PC-3 (cell line): ENCODE measurements at regions not wholly inside any gene's neighbourhood (a gene's known extent, or its start where the extent isn't known, plus 50 kb on each side); places are given as distances from the start of the nearest gene placed in this dataset.

Experiments
- ATAC-seq: fragments of 200-7000 bp; cut with Tn5 transposase; 2 replicates; pipeline ENCODE4 v1.9.1; 2020; ENCODE audit warnings: mild to moderate bottlenecking, moderate library complexity
- BruUV-seq: library from RNA; stranded (reverse); fragments of 400-500 nt; replicated peaks from 2 replicates; lab custom pipeline; 2021; lab: Mats Ljungman, UMichigan
- CTCF ChIA-PET: fragments of 300-600 bp; sonication (Branson Sonifier 250); formaldehyde crosslinking; loops from one replicate; lab custom pipeline; 2022; ENCODE audit warnings: antibody characterized with exemption; lab: Charles Lee
- POLR2A ChIA-PET: fragments of 300-600 bp; sonication (Branson Sonifier 250); formaldehyde crosslinking; loops from one replicate; lab custom pipeline; 2022; ENCODE audit warnings: antibody characterized with exemption; ENCODE audit not compliant: unreplicated experiment; lab: Charles Lee
- DNase-seq: peaks from one replicate; pipeline ENCODE4 v3.0.0-alpha.2; 2015
- H2AFZ ChIP-seq: fragments of 300-600 bp; sonication (generic); 2 replicates; pipeline ENCODE4 v1.6.0; 2016; ENCODE audit warnings: antibody characterized with exemption, low read length
- H3F3A ChIP-seq: fragments of 300-600 bp; sonication (generic); one replicate; pipeline ENCODE4 v1.6.0; 2017; ENCODE audit warnings: antibody characterized with exemption, low read length, control low read depth, mild to moderate bottlenecking; ENCODE audit not compliant: unreplicated experiment
- H3K27ac ChIP-seq: fragments of 300-600 bp; sonication (generic); 2 replicates; pipeline ENCODE4 v1.5.1; 2016; ENCODE audit warnings: mild to moderate bottlenecking, low read length
- H3K27me3 ChIP-seq: fragments of 300-600 bp; sonication (generic); 2 replicates; pipeline ENCODE4 v1.6.1; 2016; ENCODE audit warnings: low read length, mixed read lengths
- H3K36me3 ChIP-seq: fragments of 300-600 bp; sonication (generic); 2 replicates; pipeline ENCODE4 v1.6.1; 2016; ENCODE audit warnings: low read depth, mixed run types, low read length, mixed read lengths
- H3K4me1 ChIP-seq: fragments of 300-600 bp; sonication (generic); 2 replicates; pipeline ENCODE4 v1.5.1; 2016; ENCODE audit warnings: low read length; ENCODE audit not compliant: insufficient read depth
- H3K4me2 ChIP-seq: fragments of 300-600 bp; sonication (generic); 2 replicates; pipeline ENCODE4 v1.6.0; 2016; ENCODE audit warnings: low read length
- H3K4me3 ChIP-seq: fragments of 300-600 bp; sonication (generic); 2 replicates; pipeline ENCODE4 v1.5.1; 2016; ENCODE audit warnings: mild to moderate bottlenecking, low read length, mixed read lengths
- H3K79me2 ChIP-seq: fragments of 300-600 bp; sonication (generic); 2 replicates; pipeline ENCODE4 v1.6.1; 2017; ENCODE audit warnings: low read length, mixed read lengths
- H3K9ac ChIP-seq: fragments of 300-600 bp; sonication (generic); 2 replicates; pipeline ENCODE4 v1.6.0; 2016; ENCODE audit warnings: mild to moderate bottlenecking, low read length
- H3K9me2 ChIP-seq: fragments of 300-600 bp; sonication (generic); replicated peaks from 2 replicates; pipeline ENCODE4 v1.6.1; 2016; ENCODE audit warnings: mixed run types, low read length, mixed read lengths
- H3K9me3 ChIP-seq: fragments of 300-600 bp; sonication (generic); 2 replicates; pipeline ENCODE4 v1.6.1; 2016; ENCODE audit warnings: low read length, mixed read lengths
- H4K20me1 ChIP-seq: fragments of 300-600 bp; sonication (generic); 2 replicates; pipeline ENCODE4 v1.6.1; 2016; ENCODE audit warnings: low read length, mixed read lengths
- EZH2 ChIP-seq: fragments of 300-600 bp; sonication (generic); IDR thresholded peaks from one replicate; pipeline ENCODE4 v1.6.1; 2017; ENCODE audit warnings: antibody characterized with exemption, mild to moderate bottlenecking, low read length; ENCODE audit not compliant: unreplicated experiment
- EZH2phosphoT487 ChIP-seq: fragments of 300-600 bp; sonication (generic); IDR thresholded peaks from 2 replicates; pipeline ENCODE4 v1.6.1; 2018; ENCODE audit warnings: mild to moderate bottlenecking, antibody characterized with exemption, low read length, borderline replicate concordance
- intact Hi-C: fragments of 100-400 bp; cut with micrococcal nuclease; formaldehyde crosslinking; loops from 2 replicates; pipeline ENCODE4 v1.9.0; 2023
- TF ChIP-seq, protein P1 (sequence below): fragments of 300-600 bp; sonication (generic); conservative IDR thresholded peaks from 2 replicates; pipeline ENCODE4 v1.5.1; 2017; ENCODE audit warnings: antibody characterized with exemption, low read depth, mild to moderate bottlenecking, low read length

DNA sequence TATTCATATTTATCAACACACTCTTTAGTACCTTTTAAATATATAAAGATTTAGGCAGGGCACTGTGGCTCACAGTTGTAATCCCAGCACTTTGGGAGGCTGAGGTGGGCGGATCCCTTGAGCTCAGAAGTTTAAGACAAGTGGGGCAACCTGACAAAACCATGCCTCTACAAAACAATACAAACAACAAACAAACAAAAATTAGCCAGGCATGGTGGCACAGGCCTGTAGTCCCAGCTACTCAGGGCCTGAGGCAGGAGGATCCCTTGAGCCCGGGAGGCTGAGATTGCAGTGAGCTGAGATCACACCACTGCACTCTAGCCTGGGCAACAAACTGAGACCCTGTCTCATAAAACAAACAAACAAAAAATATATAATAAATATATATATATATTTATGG, 1748.3 kb upstream of the PCDH20 start:
- ATAC-seq = no peak
- H2AFZ ChIP-seq = no peak overlapping the region

DNA sequence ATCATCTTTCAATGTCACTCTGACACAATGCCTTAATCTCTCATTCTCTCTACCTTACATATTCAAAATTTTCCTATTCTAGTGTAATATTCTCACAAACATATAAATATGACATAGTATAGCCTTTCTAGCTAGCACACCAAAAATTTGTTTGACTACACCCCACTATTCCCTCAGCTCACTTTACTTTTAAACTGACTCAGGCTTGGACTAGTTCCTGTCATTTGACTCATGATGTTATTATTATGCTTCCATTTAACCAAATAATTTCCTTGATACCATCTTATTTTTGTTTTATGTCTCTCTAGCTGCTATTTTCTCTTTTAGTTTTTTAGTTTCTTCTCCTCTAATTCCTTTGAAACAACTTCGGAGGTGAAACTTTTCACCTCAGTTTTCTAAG, 1745.6 kb upstream of the PCDH20 start:
- no peaks in the 10 kb centered on the region for H3K9me2 ChIP-seq
- ChIA-PET POLR2A (no interaction called here), CTCF (no interaction called here)
- H3K9ac ChIP-seq = no peak overlapping the region
- no peaks in the 10 kb centered on the region for H3K4me1 ChIP-seq
- H3K27ac ChIP-seq = no peak overlapping the region
- ATAC-seq = peak; percentile 42
- H2AFZ ChIP-seq = no peak overlapping the region
- no peaks in the 10 kb centered on the region for H3K9me3 ChIP-seq
- intact Hi-C loops = no loop called here
- BruUV-seq = no TSS peak
- no peaks in the 10 kb centered on the region for H3K27me3 ChIP-seq
- DNase-seq = no peak
- no peaks in the 10 kb centered on the region for H3F3A ChIP-seq
- no peak overlapping the region for H3K4me3 ChIP-seq
- H3K79me2 ChIP-seq = no peaks in the 10 kb centered on the region
- H4K20me1 ChIP-seq = no peaks in the 10 kb centered on the region
- H3K36me3 ChIP-seq = no peaks in the 10 kb centered on the region
- TF ChIP-seq, protein P1, sequence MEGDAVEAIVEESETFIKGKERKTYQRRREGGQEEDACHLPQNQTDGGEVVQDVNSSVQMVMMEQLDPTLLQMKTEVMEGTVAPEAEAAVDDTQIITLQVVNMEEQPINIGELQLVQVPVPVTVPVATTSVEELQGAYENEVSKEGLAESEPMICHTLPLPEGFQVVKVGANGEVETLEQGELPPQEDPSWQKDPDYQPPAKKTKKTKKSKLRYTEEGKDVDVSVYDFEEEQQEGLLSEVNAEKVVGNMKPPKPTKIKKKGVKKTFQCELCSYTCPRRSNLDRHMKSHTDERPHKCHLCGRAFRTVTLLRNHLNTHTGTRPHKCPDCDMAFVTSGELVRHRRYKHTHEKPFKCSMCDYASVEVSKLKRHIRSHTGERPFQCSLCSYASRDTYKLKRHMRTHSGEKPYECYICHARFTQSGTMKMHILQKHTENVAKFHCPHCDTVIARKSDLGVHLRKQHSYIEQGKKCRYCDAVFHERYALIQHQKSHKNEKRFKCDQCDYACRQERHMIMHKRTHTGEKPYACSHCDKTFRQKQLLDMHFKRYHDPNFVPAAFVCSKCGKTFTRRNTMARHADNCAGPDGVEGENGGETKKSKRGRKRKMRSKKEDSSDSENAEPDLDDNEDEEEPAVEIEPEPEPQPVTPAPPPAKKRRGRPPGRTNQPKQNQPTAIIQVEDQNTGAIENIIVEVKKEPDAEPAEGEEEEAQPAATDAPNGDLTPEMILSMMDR = no peak
- TF ChIP-seq EZH2 (no peak), EZH2phosphoT487 (no peak)
- H3K4me2 ChIP-seq = no peak overlapping the region

More for the DNA sequence above, 1748.3 kb upstream of the PCDH20 start:
- Histone ChIP-seq H3K4me2 (no peak overlapping the region), H3K4me1 (no peaks in the 10 kb centered on the region), H3K9me2 (no peaks in the 10 kb centered on the region), H3K27ac (no peak overlapping the region), H3F3A (no peaks in the 10 kb centered on the region), H4K20me1 (no peaks in the 10 kb centered on the region), H3K9me3 (no peaks in the 10 kb centered on the region), H3K36me3 (no peaks in the 10 kb centered on the region), H3K9ac (no peak overlapping the region), H3K4me3 (no peak overlapping the region), H3K27me3 (no peaks in the 10 kb centered on the region), H3K79me2 (no peaks in the 10 kb centered on the region)
- POLR2A ChIA-PET = no interaction called here
- CTCF ChIA-PET = no interaction called here
- no peak for DNase-seq
- TF ChIP-seq EZH2phosphoT487 = no peak
- no peak for TF ChIP-seq EZH2
- TF ChIP-seq, protein P1 = no peak
- no TSS peak for BruUV-seq
- intact Hi-C loops = no loop called here

DNA sequence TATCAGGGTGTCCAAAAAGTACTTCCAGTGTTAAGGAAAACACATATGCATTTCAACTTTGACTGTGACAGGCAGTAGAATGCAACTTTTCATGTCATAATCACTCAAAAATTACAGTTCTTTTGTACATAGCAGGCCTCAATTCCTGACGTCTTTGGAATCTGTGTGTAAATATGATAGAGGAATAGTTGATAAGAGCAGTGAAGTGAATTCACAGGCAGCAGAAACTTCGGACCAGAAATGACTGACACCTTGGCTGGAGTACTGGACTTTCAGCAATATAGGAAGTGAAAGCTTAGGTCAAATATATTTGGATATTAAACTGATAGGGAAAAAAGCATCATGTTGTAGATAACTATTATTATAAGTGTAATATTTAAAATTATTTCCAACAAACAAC, 1741.2 kb upstream of the PCDH20 start:
- CTCF ChIA-PET = no interaction called here

More for the DNA sequence above, 1741.2 kb upstream of the PCDH20 start:
- Histone ChIP-seq H3K9me2 (no peaks in the 10 kb centered on the region), H3K4me1 (no peaks in the 10 kb centered on the region), H3K9me3 (no peaks in the 10 kb centered on the region), H3K36me3 (no peaks in the 10 kb centered on the region), H3K27me3 (no peaks in the 10 kb centered on the region), H3K79me2 (no peaks in the 10 kb centered on the region), H3K4me2 (no peak overlapping the region), H3K4me3 (no peak overlapping the region), H4K20me1 (no peaks in the 10 kb centered on the region), H3K9ac (no peak overlapping the region), H3F3A (no peaks in the 10 kb centered on the region), H2AFZ (no peak overlapping the region), H3K27ac (no peak overlapping the region)
- no peak for TF ChIP-seq EZH2phosphoT487
- POLR2A ChIA-PET = no interaction called here
- intact Hi-C loops = no loop called here
- DNase-seq (no peak), ATAC-seq (no peak)
- BruUV-seq = no TSS peak
